SU-DHL-6 (cell line): ENCODE measurements at regions not wholly inside any gene's neighbourhood (a gene's known extent, or its start where the extent isn't known, plus 50 kb on each side); places are given as distances from the start of the nearest gene placed in this dataset.

Experiments used
- H2AFZ ChIP-seq: fragments of 200-600 bp; sonication (generic); 2 replicates; pipeline ENCODE4 v1.6.1; 2014; ENCODE audit warnings: low read depth, mild to moderate bottlenecking, moderate library complexity, mixed read lengths, antibody characterized with exemption, low read length; ENCODE audit not compliant: severe bottlenecking
- H3F3A ChIP-seq: fragments of 200-600 bp; shearing (Covaris generic); 2 replicates; pipeline ENCODE4 v1.6.0; 2016; ENCODE audit warnings: antibody characterized with exemption, mild to moderate bottlenecking; ENCODE audit not compliant: insufficient read depth
- H3K27ac ChIP-seq: fragments of 200-600 bp; sonication (generic); 2 replicates; pipeline ENCODE4 v1.5.1; 2016; ENCODE audit warnings: low read depth, mild to moderate bottlenecking, low read length, moderate library complexity, mixed read lengths
- H3K27me3 ChIP-seq: fragments of 200-600 bp; sonication (generic), shearing (Covaris generic); 2 replicates; pipeline ENCODE4 v1.6.0; 2014; ENCODE audit warnings: mild to moderate bottlenecking, low read length
- H3K36me3 ChIP-seq: fragments of 200-600 bp; sonication (generic); 2 replicates; pipeline ENCODE4 v1.6.1; 2014; ENCODE audit warnings: mild to moderate bottlenecking, low read length, mixed read lengths
- H3K4me2 ChIP-seq: fragments of 300-600, 200-600 bp; shearing (Covaris generic), sonication (generic); 2 replicates; pipeline ENCODE4 v1.6.0; 2014; ENCODE audit warnings: low read length, low read depth, mild to moderate bottlenecking; ENCODE audit not compliant: poor library complexity, severe bottlenecking
- H3K4me3 ChIP-seq: fragments of 200-600 bp; sonication (generic); 2 replicates; pipeline ENCODE4 v1.5.1; 2014; ENCODE audit warnings: antibody characterized with exemption, low read length, mild to moderate bottlenecking, mixed read lengths; ENCODE audit not compliant: insufficient read depth, poor library complexity, severe bottlenecking
- H3K79me2 ChIP-seq: fragments of 200-600 bp; sonication (generic); 2 replicates; pipeline ENCODE4 v1.6.1; 2014; ENCODE audit warnings: mild to moderate bottlenecking, low read length, moderate library complexity; ENCODE audit not compliant: insufficient read depth
- H3K9ac ChIP-seq: fragments of 200-600 bp; sonication (generic); 2 replicates; pipeline ENCODE4 v1.7.0; 2014; ENCODE audit warnings: mild to moderate bottlenecking, low read length
- H3K9me2 ChIP-seq: fragments of 200-600 bp; sonication (generic); replicated peaks from 2 replicates; pipeline ENCODE4 v1.6.1; 2014; ENCODE audit warnings: low read length; ENCODE audit not compliant: insufficient read depth
- H3K9me3 ChIP-seq: fragments of 200-600 bp; sonication (generic); 2 replicates; pipeline ENCODE4 v1.6.1; 2014; ENCODE audit warnings: low read length, mixed read lengths; ENCODE audit not compliant: insufficient read depth
- H4K20me1 ChIP-seq: fragments of 200-600 bp; sonication (generic); 2 replicates; pipeline ENCODE4 v1.6.1; 2014; ENCODE audit warnings: low read depth, mild to moderate bottlenecking, antibody characterized with exemption, low read length, moderate library complexity, mixed read lengths
- EZH2phosphoT487 ChIP-seq: fragments of 200-600 bp; sonication (generic), shearing (Covaris generic); conservative IDR thresholded peaks from 2 replicates; pipeline ENCODE4 v1.6.1; 2018; ENCODE audit warnings: mild to moderate bottlenecking, antibody characterized with exemption, low read length, moderate library complexity, mixed read lengths
- TF ChIP-seq, protein P1 (sequence below): fragments of 200-600 bp; sonication (generic); IDR thresholded peaks from one replicate; pipeline ENCODE4 v1.5.1; 2017; ENCODE audit warnings: antibody characterized with exemption, mild to moderate bottlenecking, low read length, moderate library complexity; ENCODE audit not compliant: insufficient read depth, poor library complexity, severe bottlenecking

GRCh38 chr5:33272288-33272687, 168.5 kb upstream of the TARS1 start:
- TF ChIP-seq, protein P1, sequence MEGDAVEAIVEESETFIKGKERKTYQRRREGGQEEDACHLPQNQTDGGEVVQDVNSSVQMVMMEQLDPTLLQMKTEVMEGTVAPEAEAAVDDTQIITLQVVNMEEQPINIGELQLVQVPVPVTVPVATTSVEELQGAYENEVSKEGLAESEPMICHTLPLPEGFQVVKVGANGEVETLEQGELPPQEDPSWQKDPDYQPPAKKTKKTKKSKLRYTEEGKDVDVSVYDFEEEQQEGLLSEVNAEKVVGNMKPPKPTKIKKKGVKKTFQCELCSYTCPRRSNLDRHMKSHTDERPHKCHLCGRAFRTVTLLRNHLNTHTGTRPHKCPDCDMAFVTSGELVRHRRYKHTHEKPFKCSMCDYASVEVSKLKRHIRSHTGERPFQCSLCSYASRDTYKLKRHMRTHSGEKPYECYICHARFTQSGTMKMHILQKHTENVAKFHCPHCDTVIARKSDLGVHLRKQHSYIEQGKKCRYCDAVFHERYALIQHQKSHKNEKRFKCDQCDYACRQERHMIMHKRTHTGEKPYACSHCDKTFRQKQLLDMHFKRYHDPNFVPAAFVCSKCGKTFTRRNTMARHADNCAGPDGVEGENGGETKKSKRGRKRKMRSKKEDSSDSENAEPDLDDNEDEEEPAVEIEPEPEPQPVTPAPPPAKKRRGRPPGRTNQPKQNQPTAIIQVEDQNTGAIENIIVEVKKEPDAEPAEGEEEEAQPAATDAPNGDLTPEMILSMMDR, result no peak
- no peak for TF ChIP-seq EZH2phosphoT487
- H3K27ac ChIP-seq, result no peak overlapping the region
- H3K9ac ChIP-seq, result no peak overlapping the region
- no peaks in the 10 kb centered on the region for H3F3A ChIP-seq
- H2AFZ ChIP-seq, result no peak overlapping the region
- H3K27me3 ChIP-seq, result no peaks in the 10 kb centered on the region
- no peaks in the 10 kb centered on the region for H3K79me2 ChIP-seq
- no peaks in the 10 kb centered on the region for H3K9me3 ChIP-seq
- no peaks in the 10 kb centered on the region for H3K9me2 ChIP-seq
- no peak overlapping the region for H3K4me2 ChIP-seq
- H3K4me3 ChIP-seq, result no peak overlapping the region
- no peaks in the 10 kb centered on the region for H4K20me1 ChIP-seq
- no peaks in the 10 kb centered on the region for H3K36me3 ChIP-seq

DNA sequence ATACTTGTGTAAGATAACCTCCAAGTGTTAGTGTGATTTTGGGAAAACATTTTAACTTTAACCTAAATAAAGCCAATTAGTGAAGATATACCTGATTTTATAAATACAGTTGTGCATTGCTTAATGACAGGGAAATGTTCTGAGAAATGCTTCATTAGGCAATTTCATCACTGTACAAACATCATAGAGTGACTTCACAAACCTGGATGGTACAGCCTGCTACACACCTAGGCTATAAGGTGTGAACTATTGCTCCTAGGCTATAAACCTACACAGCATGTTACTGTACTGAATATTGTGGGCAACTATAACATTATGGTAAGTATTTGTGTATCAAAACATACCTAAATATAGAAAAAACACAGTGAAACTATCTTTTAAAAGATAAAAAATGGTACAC, 166.8 kb upstream of the TARS1 start:
- Histone ChIP-seq H4K20me1 (no peaks in the 10 kb centered on the region), H3F3A (no peaks in the 10 kb centered on the region), H3K9me3 (no peaks in the 10 kb centered on the region), H3K4me2 (no peak overlapping the region), H3K9me2 (no peaks in the 10 kb centered on the region), H3K36me3 (no peaks in the 10 kb centered on the region), H3K27ac (no peak overlapping the region), H2AFZ (no peak overlapping the region), H3K27me3 (no peaks in the 10 kb centered on the region), H3K79me2 (no peaks in the 10 kb centered on the region), H3K4me3 (no peak overlapping the region), H3K9ac (no peak overlapping the region)
- TF ChIP-seq, protein P1, result no peak
- no peak for TF ChIP-seq EZH2phosphoT487

DNA sequence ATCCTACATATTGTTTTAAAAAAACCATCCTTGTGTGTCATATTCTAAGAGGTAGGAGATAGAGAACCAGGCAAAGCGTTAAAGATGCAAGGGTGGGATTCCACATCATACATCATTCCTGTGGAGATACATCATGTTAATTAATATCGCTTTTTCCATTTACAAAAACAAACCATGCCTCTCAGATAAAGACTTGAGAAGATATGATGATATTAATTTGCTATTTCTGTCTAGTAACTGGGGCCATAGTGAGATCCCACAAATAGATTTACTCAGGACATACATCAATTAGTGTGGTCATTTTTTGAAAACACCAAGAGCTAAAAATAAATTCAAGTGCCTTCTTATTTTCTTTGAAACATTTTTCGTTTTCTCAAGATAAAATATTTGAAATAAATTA, 165.4 kb upstream of the TARS1 start:
- TF ChIP-seq, protein P1, result no peak
- TF ChIP-seq EZH2phosphoT487, result no peak
- Histone ChIP-seq H3K27ac (no peak overlapping the region), H2AFZ (no peak overlapping the region), H4K20me1 (no peaks in the 10 kb centered on the region), H3K9me3 (no peaks in the 10 kb centered on the region), H3K27me3 (no peaks in the 10 kb centered on the region), H3F3A (no peaks in the 10 kb centered on the region), H3K4me2 (no peak overlapping the region), H3K79me2 (no peaks in the 10 kb centered on the region), H3K9ac (no peak overlapping the region), H3K9me2 (no peaks in the 10 kb centered on the region), H3K36me3 (no peaks in the 10 kb centered on the region), H3K4me3 (no peak overlapping the region)
